Raji (cell line): ENCODE measurements at regions not wholly inside any gene's neighbourhood (a gene's known extent, or its start where the extent isn't known, plus 50 kb on each side); places are given as distances from the start of the nearest gene placed in this dataset.

Experiments
- POLR2A ChIP-seq: IDR thresholded peaks from 2 replicates; pipeline ENCODE4 v1.6.1; 2011; ENCODE audit warnings: low read depth, low read length, control low read depth; ENCODE audit not compliant: insufficient read depth

DNA sequence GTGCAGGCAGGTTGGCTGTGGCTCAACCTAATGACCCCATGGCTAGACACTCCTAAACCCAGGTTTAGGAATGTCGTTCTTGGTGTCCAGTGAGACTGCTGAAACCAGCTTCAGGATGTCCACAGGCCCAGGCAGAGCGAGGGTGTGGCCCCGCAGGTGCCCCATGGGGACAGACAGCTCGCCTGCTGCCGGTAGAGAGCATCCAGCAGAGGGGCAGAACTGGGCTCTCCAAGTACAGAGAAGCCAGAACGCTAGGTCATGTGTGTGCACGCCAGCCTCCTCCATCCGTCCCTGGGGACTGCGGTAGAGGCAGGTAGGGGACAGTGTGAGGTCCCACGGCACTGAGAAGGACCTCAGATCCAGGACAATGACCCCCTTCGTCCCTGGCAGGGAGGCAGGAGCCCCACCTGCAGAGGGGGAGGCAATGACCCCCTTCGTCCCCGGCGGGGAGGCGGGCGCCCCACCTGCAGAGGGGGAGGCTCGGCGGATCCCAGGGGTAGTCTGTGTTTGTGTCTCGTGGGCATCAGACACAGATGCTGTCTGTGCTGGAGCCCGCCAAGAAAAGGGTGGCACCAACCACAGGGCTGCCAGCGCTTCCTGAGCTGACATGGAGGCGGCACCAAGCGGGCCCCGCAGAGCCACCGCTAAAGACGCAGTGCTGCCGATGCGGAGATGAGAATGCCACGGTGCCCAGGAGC lies 118.4 kb downstream of the FAM53A start:
- no peak for TF ChIP-seq POLR2A

DNA sequence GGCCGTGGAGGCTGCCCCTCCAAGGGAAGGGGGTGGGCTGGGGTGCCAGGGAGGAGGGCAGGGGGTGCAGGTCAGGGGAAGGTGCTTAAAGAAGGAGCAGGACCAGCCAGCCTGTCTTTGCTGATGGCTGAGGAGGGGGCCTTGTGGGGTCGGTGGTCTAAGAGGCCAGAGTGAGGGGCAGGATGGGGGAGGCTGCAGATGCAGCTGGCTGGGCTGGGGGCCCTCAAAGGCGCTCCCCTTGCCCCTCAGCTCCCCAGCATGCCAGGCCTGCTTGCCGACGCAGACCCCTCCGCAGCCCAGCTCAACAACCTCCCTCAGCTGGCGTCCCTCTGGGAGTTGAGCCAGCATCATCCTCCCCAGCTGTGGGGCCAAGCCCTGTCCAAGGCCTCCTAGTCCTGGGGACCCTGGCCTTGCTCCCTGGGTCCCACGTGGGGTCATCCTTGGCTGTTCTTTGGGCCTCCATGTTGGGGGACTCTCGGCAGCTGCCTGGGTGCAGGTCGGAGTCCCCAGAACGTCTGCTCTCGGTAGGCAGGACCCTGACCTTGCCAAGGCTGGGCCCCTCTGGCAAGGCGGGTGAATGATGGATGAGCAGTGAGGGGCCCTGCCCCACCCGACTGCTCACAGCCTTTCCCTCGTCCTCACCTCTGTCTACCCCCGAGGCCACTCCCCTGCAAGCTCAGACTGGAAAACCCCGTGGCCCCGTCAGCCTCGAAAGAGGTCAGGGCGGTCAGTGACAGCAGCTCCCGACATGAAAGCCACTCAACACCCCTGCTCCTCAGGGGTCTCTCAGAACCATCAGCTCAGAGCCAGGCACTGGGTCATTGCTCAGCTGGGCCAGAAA lies 119.4 kb downstream of the FAM53A start:
- TF ChIP-seq POLR2A, result no peak

DNA sequence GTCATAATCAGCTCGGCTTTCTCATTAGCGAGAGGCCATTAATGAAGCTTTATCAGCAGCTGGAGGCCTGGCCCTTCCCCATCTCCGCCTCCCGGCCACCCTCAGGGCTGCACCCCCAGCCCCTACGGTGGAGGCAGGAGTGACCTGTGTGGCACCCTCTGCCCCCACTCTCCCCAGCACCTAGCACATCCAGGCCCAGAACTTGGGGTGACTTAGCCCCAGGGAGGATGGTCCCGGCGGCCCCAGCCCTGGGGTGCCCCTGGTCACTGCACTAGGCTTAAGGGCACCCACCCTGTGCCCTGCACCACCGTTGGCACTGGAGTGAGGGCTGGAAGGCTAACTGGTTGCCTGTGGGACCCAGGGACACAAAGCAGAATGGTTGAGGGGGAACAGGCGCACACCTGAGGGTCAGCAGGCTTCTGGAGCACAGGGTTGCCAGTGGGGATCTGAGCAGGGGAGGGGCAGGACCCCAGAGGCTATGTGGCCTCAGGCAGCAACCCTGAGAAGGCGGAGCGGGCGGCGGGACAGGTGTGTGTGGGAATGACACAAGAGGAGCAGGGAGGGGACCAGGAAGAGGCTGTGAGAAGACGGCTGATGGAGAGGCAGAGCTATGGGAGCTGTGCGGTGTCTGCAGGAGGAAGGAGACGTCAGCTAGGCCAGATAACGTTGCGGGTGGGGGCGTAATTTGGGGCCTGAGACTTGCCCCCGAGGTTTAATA lies 120.2 kb downstream of the FAM53A start:
- TF ChIP-seq POLR2A, result no peak

DNA sequence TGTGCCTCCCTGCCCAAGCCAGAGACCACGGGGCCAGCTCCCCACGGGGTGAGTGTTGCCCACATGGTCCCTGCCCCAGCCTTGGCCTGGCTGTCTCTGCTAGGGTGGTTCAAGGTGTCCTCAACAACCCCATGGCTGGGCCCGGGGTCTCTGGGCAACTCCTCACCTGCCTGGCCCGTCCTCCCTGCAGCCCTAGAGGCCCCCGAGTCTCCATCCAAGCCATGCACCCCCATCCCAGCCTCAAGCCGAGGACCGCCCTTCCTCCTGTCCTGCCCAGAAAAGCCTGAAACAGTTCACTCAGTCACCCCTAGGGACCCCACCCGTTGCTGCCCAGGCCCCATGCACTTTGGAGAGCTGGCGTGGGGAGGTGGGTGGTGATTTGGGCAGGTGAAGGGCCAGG lies 120.9 kb downstream of the FAM53A start:
- TF ChIP-seq POLR2A, result no peak

DNA sequence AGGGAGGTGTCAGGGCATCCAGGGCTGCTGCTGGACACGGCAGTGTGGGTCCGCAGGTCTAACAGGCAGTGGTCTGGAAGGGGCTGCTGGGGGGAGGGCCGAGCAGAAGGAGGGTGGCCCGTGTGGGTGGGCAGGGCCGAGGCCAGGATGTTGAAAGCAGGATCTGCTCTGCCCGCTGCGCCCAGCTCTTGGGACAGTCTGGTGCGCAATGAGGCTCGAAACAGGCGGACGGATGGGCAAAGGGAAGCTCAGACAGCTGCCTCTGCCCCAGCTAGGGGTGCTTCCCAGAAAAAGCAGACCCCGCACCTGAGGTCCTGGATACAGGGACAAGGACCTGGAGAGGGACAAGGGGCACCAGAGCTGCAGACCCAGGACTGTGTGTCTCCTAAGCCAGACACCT lies 121.3 kb downstream of the FAM53A start:
- TF ChIP-seq POLR2A, result no peak

DNA sequence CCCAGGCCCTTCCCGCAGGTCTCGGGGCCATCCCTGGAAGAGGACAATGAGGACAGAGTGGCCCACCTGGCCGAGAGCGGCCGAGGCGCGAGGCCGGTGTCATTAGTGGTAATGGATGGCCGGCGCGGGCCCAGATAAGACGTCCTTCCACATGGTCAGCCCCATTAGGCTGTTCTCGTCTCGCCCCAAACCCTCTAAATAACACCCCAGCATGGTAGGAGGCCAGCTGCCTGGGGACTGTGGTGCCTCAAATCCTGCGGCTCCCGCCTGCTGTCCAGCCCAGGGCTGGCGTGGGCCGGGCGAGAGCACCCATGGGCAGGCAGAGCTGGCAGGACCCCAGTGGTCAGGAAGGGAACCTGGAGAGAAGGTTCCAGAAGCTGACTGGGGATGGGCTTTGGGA lies 121.7 kb downstream of the FAM53A start:
- TF ChIP-seq POLR2A, result no peak

GRCh38 chr4:1561286-1561990 lies 122.7 kb downstream of the FAM53A start:
- TF ChIP-seq POLR2A, result no peak

DNA sequence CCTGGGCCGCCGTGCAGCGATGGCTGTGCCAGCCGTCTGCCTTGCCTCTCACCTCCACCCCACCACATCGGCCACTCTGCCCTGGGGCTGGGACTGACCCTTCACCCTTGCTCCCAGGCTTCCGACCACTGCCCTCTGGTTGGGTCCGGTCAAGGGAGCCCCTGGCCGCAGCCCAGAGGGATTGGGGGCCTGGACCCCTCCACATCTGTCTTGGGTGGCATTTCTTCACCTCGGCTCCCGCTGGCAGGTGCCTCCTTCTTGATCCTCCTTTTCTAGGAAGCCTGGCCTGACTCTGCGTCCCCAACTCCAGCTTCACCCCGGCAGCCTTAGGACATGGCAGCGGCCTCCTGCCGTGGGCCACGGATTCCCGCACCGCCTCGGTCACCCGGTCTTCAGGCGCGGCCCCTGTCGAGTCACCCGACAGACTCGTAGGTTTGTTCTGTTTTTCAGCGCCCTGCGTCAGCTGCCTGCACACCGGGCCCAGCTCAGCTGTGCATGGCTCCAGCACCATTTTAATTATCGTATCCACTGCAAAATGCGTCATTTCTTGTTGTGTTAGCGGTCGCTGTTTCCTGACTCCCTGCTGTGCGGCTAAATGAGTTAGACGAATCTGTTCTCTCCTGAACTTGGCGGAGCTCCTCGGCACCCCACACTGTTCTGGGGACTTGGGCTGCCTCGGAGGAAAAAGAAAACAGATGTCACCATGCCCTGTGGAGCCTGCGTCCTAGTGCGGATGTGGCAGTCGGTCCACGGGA lies 124.0 kb downstream of the FAM53A start:
- no peak for TF ChIP-seq POLR2A

DNA sequence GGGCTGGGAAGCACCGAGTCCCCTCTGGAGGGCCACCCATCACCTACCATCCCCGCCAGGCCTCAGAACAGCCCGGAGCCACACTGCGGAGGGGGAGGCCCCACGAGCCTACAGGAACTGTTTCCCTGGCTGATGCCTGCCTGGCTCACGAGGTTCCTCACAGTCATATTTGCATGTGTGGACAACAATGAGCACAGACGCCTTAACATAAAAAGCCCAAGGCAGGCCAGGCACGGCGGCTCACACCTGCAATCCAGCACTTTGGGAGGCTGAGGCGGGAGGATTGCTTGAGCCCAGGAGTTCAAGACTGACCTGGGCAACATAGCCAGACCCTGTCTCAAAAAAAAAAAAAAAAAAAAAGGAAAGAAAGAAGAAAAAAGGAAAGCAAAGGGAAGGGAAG lies 125.9 kb downstream of the FAM53A start:
- no peak for TF ChIP-seq POLR2A

- TF ChIP-seq POLR2A, result no peak
Observed at GRCh38 chr4:1557221-1557597, 126.9 kb downstream of the FAM53A start.

DNA sequence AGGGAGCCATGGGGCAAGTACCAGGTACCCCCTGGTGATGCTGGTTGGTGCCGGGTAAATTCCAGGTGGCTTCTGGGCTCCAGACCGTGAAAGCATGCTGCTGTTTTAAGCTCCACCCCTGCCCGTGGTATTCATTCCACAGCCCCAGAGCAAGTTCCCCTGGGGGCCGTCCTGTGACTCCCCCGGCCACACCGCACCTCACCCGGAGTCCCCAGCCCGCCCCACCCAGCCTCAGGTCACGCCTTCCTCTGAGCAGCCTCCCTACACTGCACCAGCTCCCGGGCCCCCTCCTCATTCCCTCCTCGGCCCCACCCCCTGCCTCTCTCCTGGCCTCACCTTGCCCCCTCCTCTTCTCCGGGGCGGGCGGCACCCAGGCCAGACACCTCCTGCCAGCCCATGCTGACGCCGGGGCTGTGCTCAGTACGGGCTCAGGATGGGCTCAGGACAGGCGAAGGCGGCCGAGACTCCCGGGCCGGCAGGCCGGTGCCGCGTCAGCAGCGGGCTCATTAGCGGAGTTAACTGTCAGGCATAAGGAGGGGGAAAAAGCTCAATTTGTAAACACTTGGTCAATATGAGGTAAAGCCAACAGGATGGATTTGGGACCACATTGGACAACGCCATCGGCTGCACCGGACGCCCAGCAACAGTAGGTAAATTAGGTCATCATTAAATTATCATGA lies 127.4 kb downstream of the FAM53A start:
- TF ChIP-seq POLR2A, result no peak

- TF ChIP-seq POLR2A, result no peak
Observed at GRCh38 chr4:1554876-1555265, 129.2 kb downstream of the FAM53A start.

DNA sequence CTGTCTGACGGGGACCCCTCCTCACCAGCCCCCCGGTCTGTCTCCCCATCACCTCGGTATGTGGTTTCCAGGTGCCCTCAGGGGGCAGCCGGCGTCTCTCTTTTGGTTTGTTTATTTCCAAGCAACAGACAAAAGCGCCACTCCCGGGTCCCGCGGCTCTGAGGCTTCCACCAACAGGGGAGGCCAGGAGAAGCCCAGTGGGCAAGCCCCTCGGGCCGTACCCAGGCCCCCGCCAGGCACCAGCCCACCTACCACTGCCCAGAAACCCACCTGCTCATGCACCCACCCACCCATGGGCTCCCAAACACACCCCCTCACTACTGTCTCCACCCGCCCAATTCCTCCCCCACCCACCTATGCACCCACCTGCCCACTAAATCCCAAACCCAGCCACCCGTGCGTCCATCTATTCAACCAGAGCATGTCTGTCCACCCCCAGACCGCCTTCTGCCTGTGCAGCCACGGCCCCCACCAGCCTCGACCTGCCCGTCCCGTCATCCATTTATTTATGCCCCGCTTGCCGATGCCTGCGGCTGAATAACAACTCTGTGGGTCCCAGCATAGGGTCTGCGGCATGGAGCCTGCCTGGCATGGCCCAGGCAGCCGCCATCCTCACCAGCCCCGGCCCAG lies 129.8 kb downstream of the FAM53A start:
- TF ChIP-seq POLR2A, result no peak

DNA sequence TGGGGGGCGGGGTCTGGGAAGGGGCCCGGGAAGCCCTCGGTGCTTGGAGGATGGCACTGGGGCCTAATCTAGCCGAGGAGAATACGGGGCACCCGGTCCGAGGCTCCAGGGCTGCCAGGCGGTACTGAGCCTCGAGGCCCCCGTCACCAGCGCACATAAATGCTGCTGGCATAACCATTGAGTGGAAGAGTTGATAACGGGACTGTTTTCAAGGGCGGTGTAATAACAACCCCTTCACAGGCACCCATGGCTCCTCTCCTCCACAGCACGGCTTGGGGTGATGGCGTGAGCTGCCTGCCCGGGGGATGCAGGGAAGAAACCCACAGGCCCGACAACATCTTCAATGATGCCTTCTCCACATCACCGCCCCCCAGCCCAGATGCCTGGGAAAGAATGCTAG lies 130.7 kb downstream of the FAM53A start:
- no peak for TF ChIP-seq POLR2A
